H1 (cell line): ENCODE measurements at regions not wholly inside any gene's neighbourhood (a gene's known extent, or its start where the extent isn't known, plus 50 kb on each side); places are given as distances from the start of the nearest gene placed in this dataset.

ENCODE experiments used
- CTCF ChIA-PET: fragments of 300-600 bp; sonication (Branson Sonifier 250); formaldehyde crosslinking; loops from one replicate; lab custom pipeline; 2021; ENCODE audit not compliant: partially characterized antibody; lab: Charles Lee
- POLR2A ChIA-PET: fragments of 300-600 bp; sonication (Branson Sonifier 250); formaldehyde crosslinking; loops from one replicate; lab custom pipeline; 2021; ENCODE audit warnings: inconsistent platforms; ENCODE audit not compliant: partially characterized antibody; lab: Charles Lee
- DNase-seq, 2 experiments: peaks; one replicate each; pipeline versions ENCODE4 v3.0.0 to v3.0.0-alpha.2; 2010 to 2022; ENCODE audit warnings: low spot score in 2 of 2, low read depth in 1 of 2, mixed read lengths in 1 of 2
- FAIRE-seq: peaks from 2 replicates; lab custom pipeline; 2011; peaks lifted over from hg19 to GRCh38; lab: Jason Lieb, UNC
- H2AFZ ChIP-seq: 2 replicates; pipeline ENCODE4 v1.8.1; 2012; ENCODE audit warnings: low read length, inconsistent platforms
- H2AK5ac ChIP-seq: 2 replicates; pipeline ENCODE4 v1.6.1; 2013; ENCODE audit warnings: low read depth, low read length
- H2BK120ac ChIP-seq: replicated peaks from 2 replicates; pipeline ENCODE3; 2013; ENCODE audit warnings: low read depth, low read length, inconsistent platforms
- H2BK12ac ChIP-seq: 2 replicates; pipeline ENCODE4 v1.6.1; 2013; ENCODE audit warnings: low read depth, low read length
- H2BK15ac ChIP-seq: 2 replicates; pipeline ENCODE4 v1.6.1; 2013; ENCODE audit warnings: low read length
- H2BK20ac ChIP-seq: 2 replicates; pipeline ENCODE4 v1.6.1; 2013; ENCODE audit warnings: low read length
- H2BK5ac ChIP-seq: 2 replicates; pipeline ENCODE4 v1.6.1; 2013; ENCODE audit warnings: low read depth, low read length
- H3K14ac ChIP-seq: 2 replicates; pipeline ENCODE4 v1.6.1; 2013; ENCODE audit warnings: inconsistent platforms; ENCODE audit not compliant: insufficient read length
- H3K18ac ChIP-seq: 2 replicates; pipeline ENCODE4 v1.6.1; 2013; ENCODE audit warnings: low read length; ENCODE audit errors: extremely low read depth
- H3K23ac ChIP-seq: 2 replicates; pipeline ENCODE4 v1.6.1; 2013; ENCODE audit warnings: inconsistent platforms; ENCODE audit not compliant: insufficient read length
- H3K23me2 ChIP-seq: 2 replicates; pipeline ENCODE4 v1.6.1; 2013; ENCODE audit warnings: low read depth, low read length
- H3K27ac ChIP-seq: 2 replicates; pipeline ENCODE4 v1.6.1; 2011; ENCODE audit warnings: low read depth, low read length, inconsistent platforms
- H3K27me3 ChIP-seq, 4 experiments: replicated peaks in 1 of 4; 1 replicate in 1 of 4; 2 replicates in 3 of 4; pipeline versions ENCODE4 v1.6.1 to v1.8.1; 2011 to 2013; ENCODE audit warnings: low read length in 3 of 4, mild to moderate bottlenecking in 3 of 4, inconsistent platforms in 2 of 4, mixed read lengths in 2 of 4, moderate library complexity in 1 of 4; ENCODE audit not compliant: control insufficient read depth in 3 of 4, insufficient read depth in 3 of 4; ENCODE audit errors: extremely low read depth in 1 of 4
- H3K36me3 ChIP-seq, 4 experiments: 2 replicates each; pipeline versions ENCODE4 v1.6.1 to v1.8.1; 2011 to 2013; ENCODE audit warnings: mild to moderate bottlenecking in 4 of 4, low read length in 3 of 4, moderate library complexity in 2 of 4, control low read depth in 1 of 4, inconsistent platforms in 1 of 4; ENCODE audit not compliant: insufficient read depth in 4 of 4, control insufficient read depth in 2 of 4
- H3K4ac ChIP-seq: replicated peaks from 2 replicates; pipeline ENCODE3; 2013; ENCODE audit warnings: low read length, low read depth, mixed read lengths, inconsistent platforms; ENCODE audit not compliant: insufficient read length
- H3K4me1 ChIP-seq, 4 experiments: replicated peaks in 1 of 4; 1 replicate in 1 of 4; 2 replicates in 3 of 4; pipeline versions ENCODE4 v1.6.1 to v1.8.1; 2011 to 2013; ENCODE audit warnings: low read length in 3 of 4, inconsistent platforms in 2 of 4, mixed read lengths in 1 of 4; ENCODE audit not compliant: insufficient read depth in 4 of 4, control insufficient read depth in 3 of 4
- H3K4me2 ChIP-seq, 2 experiments: 2 replicates each; pipeline versions ENCODE4 v1.6.1 to v1.8.1; 2011 to 2013; ENCODE audit warnings: low read depth in 2 of 2, low read length in 2 of 2, control low read depth in 1 of 2, inconsistent platforms in 1 of 2, mild to moderate bottlenecking in 1 of 2; ENCODE audit not compliant: insufficient read depth in 1 of 2
- H3K4me3 ChIP-seq, 4 experiments: fragments of 200-600, 300-600 bp in 1 of 4; sonication (generic), shearing (Covaris generic), sonication (Bioruptor Twin) in 1 of 4; 2 replicates each; pipeline versions ENCODE4 v1.5.1 to v1.8.1; 2011 to 2016; ENCODE audit warnings: low read length in 4 of 4, low read depth in 3 of 4, control low read depth in 2 of 4, inconsistent platforms in 2 of 4, mild to moderate bottlenecking in 2 of 4, mixed read lengths in 1 of 4, moderate library complexity in 1 of 4; ENCODE audit not compliant: insufficient read depth in 2 of 4; ENCODE audit errors: extremely low read depth in 1 of 4
- H3K56ac ChIP-seq: replicated peaks from 2 replicates; pipeline ENCODE3; 2013; ENCODE audit warnings: low read depth, mild to moderate bottlenecking, mixed read lengths, low read length, inconsistent platforms; ENCODE audit not compliant: insufficient read length
- H3K79me1 ChIP-seq: 2 replicates; pipeline ENCODE4 v1.6.1; 2013; ENCODE audit warnings: low read depth, low read length, control low read depth
- H3K79me2 ChIP-seq, 2 experiments: 2 replicates each; pipeline versions ENCODE4 v1.6.1 to v1.8.1; 2012 to 2013; ENCODE audit warnings: low read length in 2 of 2, mild to moderate bottlenecking in 2 of 2, inconsistent platforms in 1 of 2; ENCODE audit not compliant: insufficient read depth in 2 of 2, control insufficient read depth in 1 of 2
- H3K9ac ChIP-seq, 4 experiments: replicated peaks in 1 of 4; 1 replicate in 1 of 4; 2 replicates in 3 of 4; pipeline versions ENCODE4 v1.6.1 to v1.8.1; 2011 to 2013; ENCODE audit warnings: low read depth in 3 of 4, low read length in 3 of 4, control low read depth in 2 of 4, mild to moderate bottlenecking in 2 of 4, moderate library complexity in 2 of 4, inconsistent platforms in 1 of 4; ENCODE audit errors: extremely low read depth in 1 of 4
- H3K9me3 ChIP-seq, 2 experiments: 2 replicates each; pipeline versions ENCODE4 v1.6.1 to v1.8.1; 2012 to 2013; ENCODE audit warnings: mild to moderate bottlenecking in 2 of 2, moderate library complexity in 2 of 2, control low read depth in 1 of 2, inconsistent platforms in 1 of 2, low read depth in 1 of 2, low read length in 1 of 2, mixed read lengths in 1 of 2; ENCODE audit not compliant: insufficient read depth in 2 of 2
- H4K20me1 ChIP-seq, 2 experiments: replicated peaks in 1 of 2; 2 replicates each; pipeline versions ENCODE3 to v1.8.1; 2011 to 2013; ENCODE audit warnings: inconsistent platforms in 2 of 2, low read length in 2 of 2, mild to moderate bottlenecking in 1 of 2; ENCODE audit not compliant: insufficient read depth in 2 of 2, control insufficient read depth in 1 of 2
- H4K5ac ChIP-seq: 2 replicates; pipeline ENCODE4 v1.6.1; 2013; ENCODE audit warnings: low read length, low read depth, mixed read lengths, inconsistent platforms; ENCODE audit not compliant: insufficient read length
- H4K8ac ChIP-seq: 2 replicates; pipeline ENCODE4 v1.8.0; 2013; ENCODE audit warnings: mild to moderate bottlenecking, moderate library complexity, low read length, inconsistent platforms; ENCODE audit not compliant: insufficient read depth; ENCODE audit errors: extremely low read depth
- H4K91ac ChIP-seq: replicated peaks from 2 replicates; pipeline ENCODE3; 2013; ENCODE audit warnings: low read length, mixed read lengths, inconsistent platforms; ENCODE audit not compliant: insufficient read length
- BACH1 ChIP-seq: IDR thresholded peaks from 2 replicates; pipeline ENCODE4 v1.6.1; 2012; ENCODE audit warnings: low read length, improper control_type of control experiment
- EP300 ChIP-seq, 2 experiments: IDR thresholded peaks; 1 replicate in 1 of 2; 2 replicates in 1 of 2; pipeline ENCODE4 v1.6.1; 2011 to 2012; ENCODE audit warnings: low read depth in 2 of 2, low read length in 2 of 2, mild to moderate bottlenecking in 2 of 2, borderline replicate concordance in 1 of 2, inconsistent platforms in 1 of 2, moderate library complexity in 1 of 2
- EZH2 ChIP-seq: fragments of 200-600 bp; sonication (generic); IDR thresholded peaks from 2 replicates; pipeline ENCODE4 v1.7.1; 2012; ENCODE audit warnings: low read depth, mild to moderate bottlenecking, moderate library complexity, low read length, inconsistent platforms; ENCODE audit not compliant: severe bottlenecking
- NRF1 ChIP-seq: IDR thresholded peaks from 2 replicates; pipeline ENCODE4 v1.6.1; 2011; ENCODE audit warnings: mild to moderate bottlenecking, low read depth, low read length, improper control_type of control experiment

GRCh38 chr20:10114598-10114997 is 79.8 kb downstream of the ANKEF1 start:
- H3K27me3 ChIP-seq, result no peaks in the 10 kb centered on the region
- H2AFZ ChIP-seq, result no peak overlapping the region
- no peaks in the 10 kb centered on the region for H3K4me1 ChIP-seq
- H3K4me2 ChIP-seq, result no peak overlapping the region
- H3K4ac ChIP-seq, result no peak overlapping the region
- no peak overlapping the region for H4K8ac ChIP-seq
- no peak overlapping the region for H2BK12ac ChIP-seq
- H3K23ac ChIP-seq, result no peak overlapping the region
- no peaks in the 10 kb centered on the region for H3K23me2 ChIP-seq
- H2BK120ac ChIP-seq, result no peak overlapping the region
- no peak overlapping the region for H4K91ac ChIP-seq
- H2AK5ac ChIP-seq, result no peak overlapping the region
- H3K14ac ChIP-seq, result no peak overlapping the region
- CTCF ChIA-PET, result interaction anchor here (0.9 to 2.2 kb wide), 7 partner anchors 23 to 497 kb away, joined by 3 to 10 read pairs (median 3); no protein-coding TSS in a partner anchor
- H4K5ac ChIP-seq, result no peak overlapping the region
- FAIRE-seq, result no peak
- H2BK15ac ChIP-seq, result no peak overlapping the region
- no peaks in the 10 kb centered on the region for H3K36me3 ChIP-seq
- no peaks in the 10 kb centered on the region for H3K79me2 ChIP-seq
- no peak overlapping the region for H2BK20ac ChIP-seq
- no peak overlapping the region for H2BK5ac ChIP-seq
- no peak overlapping the region for H3K56ac ChIP-seq
- no peaks in the 10 kb centered on the region for H3K9me3 ChIP-seq
- TF ChIP-seq EZH2, result no peak
- TF ChIP-seq EP300 (IDR thresholded peaks at IDR 0.05; ENCODE audit: borderline replicate concordance in 1 of 2, low read depth in 2 of 2, low read length in 2 of 2), result no peak
- TF ChIP-seq BACH1, result no peak
- no peak for TF ChIP-seq NRF1
- TF ChIP-seq, all 59 proteins: peak for 0
- DNase-seq, result no peak
- Histone ChIP-seq H3K27ac (no peak overlapping the region), H4K20me1 (no peaks in the 10 kb centered on the region), H3K4me3 (no peak overlapping the region), H3K79me1 (no peaks in the 10 kb centered on the region), H3K9ac (no peak overlapping the region), H3K18ac (no peak overlapping the region)
- POLR2A ChIA-PET, result no interaction called here
